T-helper 1 cell treated with Interleukin-12 subunit alpha and Interleukin-12 subunit beta and Interleukin-4 antibody, amounts not matched to agents 30 μg/mL and 1 μg/mL, for 36 hours (primary cell): ENCODE measurements at regions not wholly inside any gene's neighbourhood (a gene's known extent, or its start where the extent isn't known, plus 50 kb on each side); places are given as distances from the start of the nearest gene placed in this dataset.

Experiments
- H3K27ac Mint-ChIP-seq: one replicate; pipeline ENCODE4 v1.8.0; 2021; ENCODE audit warnings: mild to moderate bottlenecking, mixed read lengths
- H3K27me3 Mint-ChIP-seq: one replicate; pipeline ENCODE4 v1.8.0; 2021; ENCODE audit warnings: low read depth, mixed read lengths
- H3K36me3 Mint-ChIP-seq: one replicate; pipeline ENCODE4 v1.8.0; 2021; ENCODE audit warnings: low read depth, mixed read lengths
- H3K4me1 Mint-ChIP-seq: one replicate; pipeline ENCODE4 v1.8.0; 2021; ENCODE audit warnings: low read depth, mixed read lengths
- H3K4me3 Mint-ChIP-seq: one replicate; pipeline ENCODE4 v1.8.0; 2021; ENCODE audit warnings: mild to moderate bottlenecking, moderate library complexity, mixed read lengths
- H3K9me3 Mint-ChIP-seq: one replicate; pipeline ENCODE4 v1.8.0; 2021; ENCODE audit warnings: mixed read lengths

DNA sequence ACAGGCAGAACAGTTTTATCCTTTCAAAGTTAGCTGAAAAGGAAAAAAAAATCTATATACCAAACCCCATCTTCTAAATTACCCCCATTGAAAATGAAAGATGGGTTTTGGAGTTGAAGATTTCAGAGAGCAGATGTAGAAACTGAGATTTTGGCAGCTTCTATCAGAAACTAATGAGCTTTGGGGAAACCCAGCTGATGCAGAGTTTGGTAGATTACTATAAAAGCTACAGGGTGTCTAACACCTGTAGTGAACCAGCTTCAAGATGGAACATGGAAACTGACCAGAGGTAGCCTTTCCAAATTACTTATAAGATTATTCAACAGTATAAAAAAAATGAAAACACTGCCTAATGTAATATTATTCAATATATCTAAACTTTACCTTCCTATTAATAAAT is 583.1 kb downstream of the XIRP2 start:
- H3K4me3 Mint-ChIP-seq = no peak overlapping the region
- H3K27ac Mint-ChIP-seq = no peak overlapping the region
- H3K27me3 Mint-ChIP-seq = no peaks in the 10 kb centered on the region
- H3K4me1 Mint-ChIP-seq = no peaks in the 10 kb centered on the region
- no peaks in the 10 kb centered on the region for H3K36me3 Mint-ChIP-seq
- H3K9me3 Mint-ChIP-seq = no peaks in the 10 kb centered on the region

DNA sequence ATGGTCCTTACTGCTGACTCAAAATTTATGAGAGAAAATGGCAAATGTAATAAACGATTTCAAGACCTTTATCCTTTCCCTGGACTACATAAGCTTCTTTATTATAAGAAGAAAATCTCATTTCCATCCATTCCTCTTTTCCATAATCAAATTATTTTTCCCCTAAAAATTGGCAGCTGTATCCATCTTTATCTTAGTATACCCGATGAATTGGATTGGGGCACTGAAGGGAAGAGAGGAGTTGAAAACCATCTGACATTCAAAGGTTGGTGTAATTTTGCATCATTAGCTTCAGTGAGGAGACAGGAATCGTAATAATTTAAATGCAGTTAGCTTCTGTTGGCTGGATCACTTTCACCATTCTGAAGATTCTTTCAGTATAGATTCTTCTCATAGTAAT is 574.1 kb downstream of the XIRP2 start:
- Mint-ChIP-seq H3K4me1 (no peaks in the 10 kb centered on the region), H3K27me3 (no peaks in the 10 kb centered on the region), H3K4me3 (no peak overlapping the region)

DNA sequence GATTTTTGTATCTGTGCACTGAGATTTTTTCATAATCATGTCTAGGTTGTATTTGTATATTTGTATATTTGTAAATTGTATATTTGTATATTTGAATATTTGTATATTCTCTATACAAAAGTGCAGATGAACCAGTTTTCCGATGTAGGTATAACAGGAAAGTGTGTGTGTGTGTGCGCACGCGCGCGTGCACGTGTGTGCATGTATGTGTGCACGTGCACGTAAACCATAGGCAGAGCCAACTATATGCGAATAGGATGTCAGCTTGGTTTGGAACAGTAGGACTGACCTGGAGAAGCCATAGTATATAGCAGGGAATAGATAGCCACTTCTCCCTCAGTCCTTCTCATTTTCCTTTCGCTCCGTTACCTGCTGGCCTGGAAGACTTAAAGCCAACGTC is 565.8 kb downstream of the XIRP2 start:
- no peaks in the 10 kb centered on the region for H3K4me1 Mint-ChIP-seq
- no peak overlapping the region for H3K4me3 Mint-ChIP-seq
- H3K9me3 Mint-ChIP-seq = peaks cover 13% of the 10 kb centered on the region
- no peak overlapping the region for H3K27ac Mint-ChIP-seq
- H3K27me3 Mint-ChIP-seq = no peaks in the 10 kb centered on the region
- no peaks in the 10 kb centered on the region for H3K36me3 Mint-ChIP-seq

More for the DNA sequence above, 574.1 kb downstream of the XIRP2 start:
- Mint-ChIP-seq H3K9me3 (peaks cover 17% of the 10 kb centered on the region), H3K27ac (no peak overlapping the region), H3K36me3 (no peaks in the 10 kb centered on the region)

GRCh38 chr2:167451496-167452289 is 563.4 kb downstream of the XIRP2 start:
- Mint-ChIP-seq H3K27ac (no peak overlapping the region), H3K4me1 (no peaks in the 10 kb centered on the region), H3K27me3 (no peaks in the 10 kb centered on the region), H3K4me3 (no peak overlapping the region), H3K36me3 (no peaks in the 10 kb centered on the region), H3K9me3 (peaks cover 21% of the 10 kb centered on the region)

DNA sequence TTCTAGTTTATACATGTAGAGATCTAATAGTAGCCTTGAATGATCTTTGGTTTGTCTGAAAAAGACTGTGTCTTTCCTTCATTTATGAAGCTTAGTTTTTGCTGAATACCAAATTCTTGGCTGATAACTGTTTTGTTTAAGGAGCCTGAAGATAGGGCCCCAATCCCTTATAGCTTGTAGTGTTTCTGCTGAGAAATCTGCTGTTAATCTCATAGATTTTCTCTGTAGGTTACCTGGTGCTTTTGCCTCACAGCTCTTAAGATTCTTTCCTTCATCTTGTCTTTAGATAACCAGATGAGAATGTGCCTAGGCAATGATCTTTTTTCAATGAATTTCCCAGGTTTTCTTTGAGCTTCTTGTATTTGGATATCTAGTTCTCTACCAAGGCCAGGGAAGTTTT is 562.1 kb downstream of the XIRP2 start:
- H3K27me3 Mint-ChIP-seq = no peaks in the 10 kb centered on the region
- no peaks in the 10 kb centered on the region for H3K4me1 Mint-ChIP-seq
- no peaks in the 10 kb centered on the region for H3K36me3 Mint-ChIP-seq
- H3K9me3 Mint-ChIP-seq = peaks cover 24% of the 10 kb centered on the region
- no peak overlapping the region for H3K4me3 Mint-ChIP-seq
- H3K27ac Mint-ChIP-seq = no peak overlapping the region

GRCh38 chr2:167440382-167440781 is 552.1 kb downstream of the XIRP2 start:
- no peak overlapping the region for H3K4me3 Mint-ChIP-seq
- H3K36me3 Mint-ChIP-seq = no peaks in the 10 kb centered on the region
- H3K9me3 Mint-ChIP-seq = peaks cover 8% of the 10 kb centered on the region
- H3K4me1 Mint-ChIP-seq = no peaks in the 10 kb centered on the region
- H3K27me3 Mint-ChIP-seq = no peaks in the 10 kb centered on the region
- no peak overlapping the region for H3K27ac Mint-ChIP-seq

DNA sequence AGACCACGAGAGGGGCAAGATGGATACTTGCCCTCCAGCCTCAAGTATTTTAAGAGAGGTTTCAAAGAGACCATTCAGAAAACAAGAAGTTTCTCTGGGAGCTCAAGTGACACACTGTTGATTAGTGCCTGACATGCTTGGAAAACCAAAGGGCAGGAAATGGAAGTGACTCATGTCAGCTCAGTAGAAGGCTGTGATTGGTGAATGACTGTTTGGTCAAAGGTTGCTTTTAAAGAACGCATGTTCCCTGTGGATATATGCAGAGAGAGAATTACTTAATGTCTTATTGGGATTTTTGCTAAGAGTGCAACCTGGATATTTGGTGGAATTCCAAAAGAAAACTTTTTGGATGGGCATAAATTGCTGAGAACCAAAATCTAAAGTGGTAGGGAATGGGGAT is 549.9 kb downstream of the XIRP2 start:
- Mint-ChIP-seq H3K27me3 (no peaks in the 10 kb centered on the region), H3K9me3 (peaks cover 3% of the 10 kb centered on the region), H3K36me3 (no peaks in the 10 kb centered on the region), H3K4me3 (no peak overlapping the region), H3K4me1 (no peaks in the 10 kb centered on the region), H3K27ac (no peak overlapping the region)

DNA sequence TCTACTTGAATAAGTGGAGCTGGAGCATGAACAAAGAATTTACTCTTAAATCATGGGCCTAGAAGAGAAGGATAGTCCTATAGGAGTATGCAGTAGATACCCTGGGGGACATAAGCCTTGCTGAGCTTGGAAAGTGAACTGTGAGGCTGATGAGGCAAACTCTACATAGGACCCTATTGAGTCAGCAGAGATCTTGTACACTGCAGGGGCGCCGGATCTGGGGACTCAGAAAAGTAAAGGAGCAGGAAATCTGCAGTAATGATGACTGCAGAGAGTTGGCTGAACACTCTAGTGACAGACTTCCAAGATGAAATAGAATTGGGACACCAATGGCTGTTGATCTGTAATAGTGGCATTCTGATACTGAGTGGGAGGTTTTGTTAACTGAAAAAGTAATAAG is 543.7 kb downstream of the XIRP2 start:
- no peak overlapping the region for H3K27ac Mint-ChIP-seq
- no peaks in the 10 kb centered on the region for H3K27me3 Mint-ChIP-seq
- H3K4me1 Mint-ChIP-seq = no peaks in the 10 kb centered on the region
- no peak overlapping the region for H3K4me3 Mint-ChIP-seq
- H3K9me3 Mint-ChIP-seq = no peaks in the 10 kb centered on the region
- no peaks in the 10 kb centered on the region for H3K36me3 Mint-ChIP-seq

DNA sequence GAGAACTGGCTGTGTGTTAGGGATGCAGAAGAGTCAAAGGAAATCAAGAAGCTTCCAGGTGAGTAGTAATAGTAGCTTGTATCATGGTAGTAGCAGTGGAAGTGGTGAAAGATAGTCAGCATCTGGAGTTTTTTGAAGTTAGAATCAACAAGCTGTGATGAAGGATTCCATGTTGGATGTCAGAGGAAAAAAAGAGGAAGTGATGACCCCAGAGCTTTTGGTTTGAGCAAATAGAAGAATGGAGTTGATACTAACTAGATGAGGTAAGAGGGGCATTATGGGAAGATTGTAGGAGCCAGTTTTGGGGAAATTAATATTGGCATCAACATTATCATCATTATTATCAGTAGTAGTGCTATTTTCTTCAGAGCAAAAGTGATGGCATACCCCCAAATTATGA is 542.2 kb downstream of the XIRP2 start:
- Mint-ChIP-seq H3K9me3 (no peaks in the 10 kb centered on the region), H3K36me3 (no peaks in the 10 kb centered on the region), H3K27me3 (no peaks in the 10 kb centered on the region), H3K27ac (no peak overlapping the region), H3K4me3 (no peak overlapping the region), H3K4me1 (no peaks in the 10 kb centered on the region)

GRCh38 chr2:167424803-167425755 is 536.8 kb downstream of the XIRP2 start:
- no peaks in the 10 kb centered on the region for H3K27me3 Mint-ChIP-seq
- H3K4me1 Mint-ChIP-seq = no peaks in the 10 kb centered on the region

DNA sequence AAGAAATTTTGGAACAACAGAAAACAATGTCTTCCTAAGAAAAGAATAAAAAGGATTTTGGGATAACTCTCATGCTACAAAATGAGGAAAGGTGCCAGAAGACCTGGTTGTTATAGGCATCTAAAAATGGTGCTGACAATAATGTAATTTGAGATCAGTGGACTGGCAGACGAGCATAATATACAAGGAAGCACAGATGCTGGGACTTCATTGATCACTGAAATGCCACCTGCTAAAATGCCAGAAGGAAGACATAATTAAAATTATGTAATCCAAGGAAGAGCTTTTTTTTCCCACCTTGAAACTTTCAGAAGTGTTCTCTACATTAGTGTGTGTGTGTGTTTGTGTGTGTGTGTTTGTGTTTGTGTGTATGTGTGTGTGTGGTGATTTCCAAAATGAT is 535.9 kb downstream of the XIRP2 start:
- Mint-ChIP-seq H3K4me3 (no peak overlapping the region), H3K27ac (no peak overlapping the region), H3K27me3 (no peaks in the 10 kb centered on the region), H3K36me3 (no peaks in the 10 kb centered on the region), H3K4me1 (no peaks in the 10 kb centered on the region), H3K9me3 (no peaks in the 10 kb centered on the region)

More at GRCh38 chr2:167424803-167425755, 536.8 kb downstream of the XIRP2 start:
- Mint-ChIP-seq H3K27ac (no peak overlapping the region), H3K36me3 (no peaks in the 10 kb centered on the region), H3K4me3 (no peak overlapping the region), H3K9me3 (no peaks in the 10 kb centered on the region)

DNA sequence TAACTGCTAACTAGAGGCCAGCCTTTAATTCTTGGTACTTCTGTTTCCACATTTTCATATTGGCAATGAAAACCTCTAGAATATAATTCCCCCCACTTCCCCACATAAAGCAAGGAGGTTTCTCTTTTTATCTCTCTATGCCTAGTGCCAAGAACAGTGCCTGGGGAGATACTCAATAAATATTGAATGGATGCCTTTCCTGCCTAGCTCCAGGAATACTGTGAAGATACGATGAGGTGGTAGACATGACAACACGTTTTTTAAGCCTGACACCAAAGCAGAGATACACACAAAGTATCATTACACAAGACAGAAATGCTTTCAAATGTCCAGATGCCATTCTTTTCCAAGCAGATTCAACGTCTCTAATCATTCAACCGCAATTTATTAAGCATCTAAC is 535.5 kb downstream of the XIRP2 start:
- Mint-ChIP-seq H3K27ac (no peak overlapping the region), H3K4me3 (no peak overlapping the region), H3K36me3 (no peaks in the 10 kb centered on the region)

DNA sequence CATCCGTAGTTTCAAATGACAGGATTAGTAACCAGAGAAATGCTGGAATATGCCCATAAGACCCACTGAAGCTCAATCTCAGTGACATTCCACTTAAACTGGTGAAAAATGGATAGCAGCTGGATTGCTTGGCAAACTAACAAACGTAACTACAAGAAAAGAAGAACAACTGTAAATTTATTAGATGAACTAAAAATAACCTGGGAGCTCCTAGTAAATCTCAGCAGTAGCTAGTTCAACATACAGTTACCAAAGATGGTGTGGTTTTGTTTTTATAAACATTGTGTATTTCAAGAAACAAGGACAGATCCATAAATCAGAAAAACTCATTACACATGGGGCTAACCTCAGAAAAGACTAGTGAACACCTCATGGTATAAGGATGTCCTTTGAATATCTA is 531.9 kb downstream of the XIRP2 start:
- Mint-ChIP-seq H3K9me3 (no peaks in the 10 kb centered on the region), H3K4me3 (no peak overlapping the region), H3K36me3 (no peaks in the 10 kb centered on the region), H3K4me1 (no peaks in the 10 kb centered on the region), H3K27me3 (no peaks in the 10 kb centered on the region), H3K27ac (no peak overlapping the region)

More for the DNA sequence above, 535.5 kb downstream of the XIRP2 start:
- no peaks in the 10 kb centered on the region for H3K9me3 Mint-ChIP-seq
- no peaks in the 10 kb centered on the region for H3K27me3 Mint-ChIP-seq
- H3K4me1 Mint-ChIP-seq = no peaks in the 10 kb centered on the region

DNA sequence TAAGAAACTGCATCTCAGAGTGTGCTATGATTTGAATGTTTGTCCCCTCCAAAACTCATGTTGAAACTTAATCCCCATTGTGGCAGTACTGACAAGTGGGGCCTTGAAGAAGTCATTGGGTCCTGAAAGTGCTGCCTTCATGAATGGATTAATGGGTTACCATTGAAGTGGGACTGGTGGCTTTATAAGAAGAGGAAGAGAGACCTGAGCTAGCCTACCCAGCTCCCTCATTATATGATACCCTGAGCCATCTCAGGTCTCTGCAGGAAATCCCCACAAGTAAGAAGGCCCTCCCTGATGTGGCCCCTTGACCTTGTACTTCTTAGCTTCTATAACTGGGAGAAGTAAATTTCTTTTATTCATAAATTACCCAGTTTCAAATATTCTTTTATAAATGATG is 526.8 kb downstream of the XIRP2 start:
- H3K27me3 Mint-ChIP-seq = no peaks in the 10 kb centered on the region
- no peak overlapping the region for H3K4me3 Mint-ChIP-seq

GRCh38 chr2:167411367-167411766 is 523.1 kb downstream of the XIRP2 start:
- no peaks in the 10 kb centered on the region for H3K9me3 Mint-ChIP-seq
- no peaks in the 10 kb centered on the region for H3K27me3 Mint-ChIP-seq
- no peaks in the 10 kb centered on the region for H3K36me3 Mint-ChIP-seq
- no peak overlapping the region for H3K4me3 Mint-ChIP-seq
- H3K4me1 Mint-ChIP-seq = no peaks in the 10 kb centered on the region
- H3K27ac Mint-ChIP-seq = no peak overlapping the region

More for the DNA sequence above, 526.8 kb downstream of the XIRP2 start:
- Mint-ChIP-seq H3K27ac (no peak overlapping the region), H3K9me3 (no peaks in the 10 kb centered on the region), H3K36me3 (no peaks in the 10 kb centered on the region), H3K4me1 (no peaks in the 10 kb centered on the region)
